Upper lobe of right lung (tissue), 1 donor: ENCODE measurements at regions not wholly inside any gene's neighbourhood (a gene's known extent, or its start where the extent isn't known, plus 50 kb on each side); places are given as distances from the start of the nearest gene placed in this dataset.

Experiments
- ATAC-seq: fragments of 200-7000 bp; cut with Tn5 transposase; one replicate; pipeline ENCODE4 v1.9.1; 2020; ENCODE audit warnings: mild to moderate bottlenecking, moderate library complexity
- DNase-seq: peaks from one replicate; pipeline ENCODE4 v3.0.0-alpha.2; 2020
- H3K27ac ChIP-seq: fragments of 200-600 bp; one replicate; pipeline ENCODE4 v1.8.0; 2022
- H3K27me3 ChIP-seq: fragments of 200-600 bp; one replicate; pipeline ENCODE4 v1.8.0; 2022; ENCODE audit warnings: mild to moderate bottlenecking
- H3K36me3 ChIP-seq: fragments of 200-600 bp; one replicate; pipeline ENCODE4 v1.8.0; 2022
- H3K4me1 ChIP-seq: fragments of 200-600 bp; one replicate; pipeline ENCODE4 v1.8.0; 2022
- H3K4me3 ChIP-seq: fragments of 200-600 bp; one replicate; pipeline ENCODE4 v1.8.0; 2022; ENCODE audit warnings: mild to moderate bottlenecking
- H3K9me3 ChIP-seq: fragments of 200-600 bp; one replicate; pipeline ENCODE4 v1.8.0; 2022
- intact Hi-C: fragments of 100-400 bp; cut with DNase I; formaldehyde crosslinking; loops from one replicate; pipeline ENCODE4 v1.11.0; 2022
- TF ChIP-seq, protein P1 (sequence below): fragments of 200-600 bp; IDR thresholded peaks from one replicate; pipeline ENCODE4 v1.8.0; 2022; ENCODE audit warnings: antibody characterized with exemption
- donor health status: DM: no; HTN: yes; CAD: no; lungs with severe emphysema.

DNA sequence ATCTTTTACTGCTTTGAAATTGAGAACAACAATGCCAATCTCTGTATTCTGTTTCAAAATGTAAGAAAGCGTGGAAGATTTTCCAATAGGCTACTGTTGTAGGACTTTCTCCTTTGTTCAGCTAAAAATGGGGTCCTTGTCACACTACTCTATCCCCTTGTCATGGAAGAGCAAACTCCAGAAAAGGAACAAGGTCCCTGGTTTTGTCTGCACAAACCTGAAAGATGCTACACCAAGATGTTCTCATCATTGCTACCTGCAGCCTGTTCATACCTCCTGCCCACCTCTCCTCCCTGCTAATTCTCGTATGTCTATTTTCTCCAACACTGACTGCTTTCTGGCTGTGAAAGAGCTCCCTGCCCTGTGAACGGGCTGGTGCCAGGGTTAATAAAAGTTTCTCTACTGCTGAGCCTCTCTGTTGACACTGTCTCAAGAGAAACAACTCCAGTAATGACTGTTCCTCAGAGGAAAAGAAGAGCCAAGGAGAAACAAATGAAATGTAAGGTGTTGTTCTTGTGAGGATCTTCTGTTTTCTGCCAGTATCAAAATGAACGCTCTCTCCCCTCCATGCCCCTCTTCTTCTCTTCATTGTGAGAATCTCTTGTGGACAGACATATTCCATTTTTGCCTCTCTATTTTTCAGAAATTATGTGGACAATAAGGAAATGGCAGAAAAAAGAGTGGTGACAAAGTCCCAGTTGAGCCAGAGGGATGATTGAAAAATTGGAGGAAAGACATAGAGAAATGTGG lies 287.1 kb downstream of the ADGB start:
- ATAC-seq: no peak

DNA sequence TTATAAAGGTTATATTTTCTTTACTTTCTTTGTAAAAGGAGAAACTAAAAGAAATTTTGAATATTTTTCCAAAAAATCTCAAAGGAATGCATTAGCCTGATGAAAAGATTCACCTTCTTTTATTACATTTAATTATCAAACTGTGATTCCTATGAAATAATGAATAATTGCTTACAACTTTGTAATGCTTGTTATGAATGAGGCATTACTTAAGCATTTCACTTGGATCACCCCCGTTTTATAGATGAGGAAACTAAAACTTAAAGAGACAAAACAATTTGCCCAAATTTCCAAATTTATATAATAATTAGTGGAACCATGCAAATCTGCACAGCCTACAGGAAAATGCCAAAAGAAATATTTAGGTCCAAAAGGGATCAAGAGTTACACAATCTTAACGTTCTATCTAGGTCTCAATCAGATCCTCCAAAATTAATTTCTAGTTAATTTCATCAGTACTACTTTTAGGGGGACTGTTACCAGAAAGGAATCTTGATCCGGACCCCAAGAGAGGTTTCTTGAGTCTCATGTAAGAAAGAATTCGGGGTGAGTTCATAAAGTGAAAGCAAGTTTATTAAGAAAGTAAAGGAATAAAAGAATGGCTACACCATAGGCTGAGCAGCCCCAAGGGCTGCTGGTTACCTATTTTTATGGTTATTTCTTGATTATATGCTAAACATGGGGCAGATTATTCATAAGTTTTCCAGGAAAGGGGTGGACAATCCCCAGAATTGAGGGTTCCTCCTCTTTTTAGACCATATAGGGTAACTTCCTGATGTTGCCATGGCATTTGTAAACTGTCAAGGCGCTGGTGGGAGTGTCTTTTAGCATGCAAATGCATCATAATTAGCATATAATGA lies 288.0 kb downstream of the ADGB start:
- no peak overlapping the region for H3K4me3 ChIP-seq
- intact Hi-C loops: no loop called here
- H3K36me3 ChIP-seq: no peaks in the 10 kb centered on the region
- ATAC-seq: no peak
- DNase-seq: no peak
- TF ChIP-seq, protein P1, sequence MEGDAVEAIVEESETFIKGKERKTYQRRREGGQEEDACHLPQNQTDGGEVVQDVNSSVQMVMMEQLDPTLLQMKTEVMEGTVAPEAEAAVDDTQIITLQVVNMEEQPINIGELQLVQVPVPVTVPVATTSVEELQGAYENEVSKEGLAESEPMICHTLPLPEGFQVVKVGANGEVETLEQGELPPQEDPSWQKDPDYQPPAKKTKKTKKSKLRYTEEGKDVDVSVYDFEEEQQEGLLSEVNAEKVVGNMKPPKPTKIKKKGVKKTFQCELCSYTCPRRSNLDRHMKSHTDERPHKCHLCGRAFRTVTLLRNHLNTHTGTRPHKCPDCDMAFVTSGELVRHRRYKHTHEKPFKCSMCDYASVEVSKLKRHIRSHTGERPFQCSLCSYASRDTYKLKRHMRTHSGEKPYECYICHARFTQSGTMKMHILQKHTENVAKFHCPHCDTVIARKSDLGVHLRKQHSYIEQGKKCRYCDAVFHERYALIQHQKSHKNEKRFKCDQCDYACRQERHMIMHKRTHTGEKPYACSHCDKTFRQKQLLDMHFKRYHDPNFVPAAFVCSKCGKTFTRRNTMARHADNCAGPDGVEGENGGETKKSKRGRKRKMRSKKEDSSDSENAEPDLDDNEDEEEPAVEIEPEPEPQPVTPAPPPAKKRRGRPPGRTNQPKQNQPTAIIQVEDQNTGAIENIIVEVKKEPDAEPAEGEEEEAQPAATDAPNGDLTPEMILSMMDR: no peak
- H3K9me3 ChIP-seq: no peaks in the 10 kb centered on the region
- no peak overlapping the region for H3K27ac ChIP-seq
- H3K4me1 ChIP-seq: peaks cover 9% of the 10 kb centered on the region
- no peaks in the 10 kb centered on the region for H3K27me3 ChIP-seq

More for the DNA sequence above, 287.1 kb downstream of the ADGB start:
- no peaks in the 10 kb centered on the region for H3K9me3 ChIP-seq
- no peak for DNase-seq
- no peak overlapping the region for H3K4me3 ChIP-seq
- no peak overlapping the region for H3K27ac ChIP-seq
- H3K36me3 ChIP-seq: no peaks in the 10 kb centered on the region
- no peaks in the 10 kb centered on the region for H3K4me1 ChIP-seq
- intact Hi-C loops: no loop called here
- H3K27me3 ChIP-seq: no peaks in the 10 kb centered on the region
- TF ChIP-seq, protein P1: no peak

DNA sequence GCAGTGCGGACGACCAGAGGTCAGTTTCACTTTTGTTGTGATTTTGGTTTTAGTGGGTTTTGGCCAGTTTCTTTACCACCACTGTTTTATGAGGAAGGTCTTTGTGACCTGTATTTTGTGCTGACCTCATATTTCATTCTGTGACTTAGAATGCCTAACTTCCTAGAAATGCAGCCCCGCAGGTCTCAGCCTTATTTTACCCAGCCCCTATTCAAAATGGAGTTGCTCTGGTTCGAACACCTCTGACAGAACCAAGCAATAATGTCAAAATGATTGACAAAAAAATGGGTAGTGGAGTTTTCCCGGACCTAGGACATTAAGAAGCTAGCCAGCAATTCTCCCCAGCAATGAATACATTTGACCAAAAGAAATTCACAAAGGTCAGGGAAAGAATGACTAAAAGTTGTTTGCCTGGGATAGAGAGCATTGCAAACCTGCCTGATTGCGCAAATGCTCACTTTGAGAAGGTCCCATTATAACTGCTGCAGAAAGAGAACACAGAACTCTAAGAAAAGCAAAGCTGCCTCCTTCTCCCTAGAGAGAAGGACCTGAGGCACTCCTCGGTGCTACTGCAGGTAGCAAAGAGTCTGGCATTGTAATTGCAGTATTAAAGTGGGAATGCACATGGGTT lies 288.8 kb downstream of the ADGB start:
- H3K4me3 ChIP-seq: no peak overlapping the region
- no peaks in the 10 kb centered on the region for H3K36me3 ChIP-seq
- peaks cover 15% of the 10 kb centered on the region for H3K4me1 ChIP-seq
- no peak for ATAC-seq
- no peak for DNase-seq
- TF ChIP-seq, protein P1: no peak
- no peaks in the 10 kb centered on the region for H3K27me3 ChIP-seq
- intact Hi-C loops: no loop called here
- H3K9me3 ChIP-seq: no peaks in the 10 kb centered on the region
- no peak overlapping the region for H3K27ac ChIP-seq

DNA sequence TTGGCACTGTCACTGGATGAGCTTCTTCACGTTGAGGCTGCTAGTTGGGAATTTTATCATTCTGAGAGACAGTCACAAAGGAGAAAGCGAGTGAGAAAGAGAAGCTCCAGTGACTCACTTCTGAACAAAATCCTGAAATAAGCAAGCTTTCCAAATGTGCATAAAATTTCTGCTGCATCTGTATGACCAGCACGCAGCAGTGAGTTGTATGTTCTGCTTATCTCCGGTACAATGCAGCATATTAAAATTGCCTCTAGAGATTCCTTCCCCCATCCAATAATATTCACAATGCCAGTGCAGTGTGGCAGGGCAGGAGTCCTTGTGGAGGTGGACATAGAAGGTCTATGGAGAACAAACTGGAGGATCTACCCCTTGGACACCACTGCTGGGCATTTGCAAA lies 290.5 kb downstream of the ADGB start:
- Histone ChIP-seq H3K4me3 (no peak overlapping the region), H3K9me3 (no peaks in the 10 kb centered on the region), H3K27ac (no peak overlapping the region), H3K27me3 (no peaks in the 10 kb centered on the region), H3K36me3 (no peaks in the 10 kb centered on the region), H3K4me1 (peaks cover 15% of the 10 kb centered on the region)
- ATAC-seq: no peak
- TF ChIP-seq, protein P1: no peak
- no peak for DNase-seq
- intact Hi-C loops: no loop called here

DNA sequence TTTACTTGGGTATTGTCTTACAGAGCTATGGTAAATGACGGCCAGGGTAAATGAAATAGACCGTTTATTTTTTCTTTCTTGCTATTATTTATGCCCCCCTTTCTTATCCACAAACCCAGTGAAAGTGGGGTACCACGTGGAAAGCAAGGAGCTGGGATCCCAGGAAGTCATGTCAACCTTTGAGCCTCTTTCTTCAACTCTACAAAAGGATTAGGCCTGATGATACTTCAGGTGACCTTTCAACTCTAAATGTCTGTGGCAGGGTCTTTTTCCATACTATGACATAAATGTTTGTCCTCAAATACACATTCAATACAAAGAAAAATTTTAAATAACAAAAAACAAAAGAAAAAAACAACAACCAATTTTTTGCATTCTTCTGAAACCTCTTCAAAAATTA lies 291.4 kb downstream of the ADGB start:
- Histone ChIP-seq H3K27ac (no peak overlapping the region), H3K9me3 (no peaks in the 10 kb centered on the region), H3K27me3 (no peaks in the 10 kb centered on the region), H3K4me3 (no peak overlapping the region), H3K4me1 (peaks cover 15% of the 10 kb centered on the region), H3K36me3 (no peaks in the 10 kb centered on the region)
- ATAC-seq: no peak
- intact Hi-C loops: no loop called here
- TF ChIP-seq, protein P1: no peak
- DNase-seq: no peak
